Smooth muscle cell (in vitro differentiated cells): ENCODE measurements at regions not wholly inside any gene's neighbourhood (a gene's known extent, or its start where the extent isn't known, plus 50 kb on each side); places are given as distances from the start of the nearest gene placed in this dataset.

Experiments used
- DNase-seq: peaks from one replicate; lab custom pipeline; 2025; ENCODE audit not compliant: unreplicated experiment; lab: John Stamatoyannopoulos, UW
- H2AFZ ChIP-seq: fragments of 200-600 bp; sonication (generic); 2 replicates; pipeline ENCODE4 v1.6.0; 2016; ENCODE audit warnings: antibody characterized with exemption, low read depth, mild to moderate bottlenecking
- H3F3A ChIP-seq: fragments of 200-600 bp; sonication (generic); 2 replicates; pipeline ENCODE4 v1.6.0; 2017; ENCODE audit warnings: antibody characterized with exemption, low read depth
- H3K27ac ChIP-seq: fragments of 200-600 bp; sonication (generic); 2 replicates; pipeline ENCODE4 v1.5.1; 2016; ENCODE audit warnings: low read depth, mild to moderate bottlenecking
- H3K27me3 ChIP-seq: fragments of 200-600 bp; sonication (generic); 2 replicates; pipeline ENCODE4 v1.6.1; 2016; ENCODE audit warnings: low read depth, mild to moderate bottlenecking
- H3K36me3 ChIP-seq: fragments of 200-600 bp; sonication (generic); 2 replicates; pipeline ENCODE4 v1.5.1; 2016; ENCODE audit warnings: low read depth
- H3K4me1 ChIP-seq: fragments of 200-600 bp; sonication (generic); 2 replicates; pipeline ENCODE4 v1.5.1; 2016; ENCODE audit warnings: low read depth
- H3K4me2 ChIP-seq: fragments of 200-600 bp; sonication (generic); 2 replicates; pipeline ENCODE4 v1.6.0; 2016; ENCODE audit warnings: mild to moderate bottlenecking
- H3K4me3 ChIP-seq: fragments of 200-600 bp; sonication (generic); 2 replicates; pipeline ENCODE4 v1.5.1; 2016; ENCODE audit warnings: mild to moderate bottlenecking
- H3K79me2 ChIP-seq: fragments of 200-600 bp; sonication (generic); 2 replicates; pipeline ENCODE4 v1.6.0; 2016; ENCODE audit warnings: low read depth, mild to moderate bottlenecking
- H3K9ac ChIP-seq: fragments of 200-600 bp; sonication (generic); 2 replicates; pipeline ENCODE4 v1.6.0; 2016; ENCODE audit warnings: low read depth
- H3K9me3 ChIP-seq: fragments of 200-600 bp; sonication (generic); replicated peaks from 2 replicates; pipeline ENCODE4 v1.5.1; 2016; ENCODE audit warnings: low read depth
- H4K20me1 ChIP-seq: fragments of 200-600 bp; sonication (generic); 2 replicates; pipeline ENCODE4 v1.6.0; 2016; ENCODE audit warnings: low read depth
- WGBS: methylation state at CpG from one replicate; pipeline ENCODE4 v1.1.7; 2016; ENCODE audit warnings: low lambda C conversion rate; 5-methylcytosine and 5-hydroxymethylcytosine counted together
- TF ChIP-seq, protein P1 (sequence below): fragments of 200-600 bp; sonication (generic); IDR thresholded peaks from 2 replicates; pipeline ENCODE4 v1.5.1; 2017; ENCODE audit warnings: borderline replicate concordance, mild to moderate bottlenecking, antibody characterized with exemption; ENCODE audit not compliant: insufficient read depth, poor library complexity, severe bottlenecking

GRCh38 chr22:25357606-25358420 is 138.4 kb downstream of the CRYBB2 start:
- H3K4me3 ChIP-seq = no peak overlapping the region
- H3K36me3 ChIP-seq = no peaks in the 10 kb centered on the region
- 92% methylated on average over 7 of the region's 7 CpGs for WGBS
- no peak overlapping the region for H3K27ac ChIP-seq
- H3K9ac ChIP-seq = no peak overlapping the region
- no peak overlapping the region for H2AFZ ChIP-seq
- no peaks in the 10 kb centered on the region for H3F3A ChIP-seq
- H3K27me3 ChIP-seq = no peaks in the 10 kb centered on the region
- peaks cover 16% of the 10 kb centered on the region for H4K20me1 ChIP-seq
- no peaks in the 10 kb centered on the region for H3K79me2 ChIP-seq
- TF ChIP-seq, protein P1, sequence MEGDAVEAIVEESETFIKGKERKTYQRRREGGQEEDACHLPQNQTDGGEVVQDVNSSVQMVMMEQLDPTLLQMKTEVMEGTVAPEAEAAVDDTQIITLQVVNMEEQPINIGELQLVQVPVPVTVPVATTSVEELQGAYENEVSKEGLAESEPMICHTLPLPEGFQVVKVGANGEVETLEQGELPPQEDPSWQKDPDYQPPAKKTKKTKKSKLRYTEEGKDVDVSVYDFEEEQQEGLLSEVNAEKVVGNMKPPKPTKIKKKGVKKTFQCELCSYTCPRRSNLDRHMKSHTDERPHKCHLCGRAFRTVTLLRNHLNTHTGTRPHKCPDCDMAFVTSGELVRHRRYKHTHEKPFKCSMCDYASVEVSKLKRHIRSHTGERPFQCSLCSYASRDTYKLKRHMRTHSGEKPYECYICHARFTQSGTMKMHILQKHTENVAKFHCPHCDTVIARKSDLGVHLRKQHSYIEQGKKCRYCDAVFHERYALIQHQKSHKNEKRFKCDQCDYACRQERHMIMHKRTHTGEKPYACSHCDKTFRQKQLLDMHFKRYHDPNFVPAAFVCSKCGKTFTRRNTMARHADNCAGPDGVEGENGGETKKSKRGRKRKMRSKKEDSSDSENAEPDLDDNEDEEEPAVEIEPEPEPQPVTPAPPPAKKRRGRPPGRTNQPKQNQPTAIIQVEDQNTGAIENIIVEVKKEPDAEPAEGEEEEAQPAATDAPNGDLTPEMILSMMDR = no peak
- no peak overlapping the region for H3K4me2 ChIP-seq
- no peaks in the 10 kb centered on the region for H3K4me1 ChIP-seq
- no peaks in the 10 kb centered on the region for H3K9me3 ChIP-seq
- no peak for DNase-seq

DNA sequence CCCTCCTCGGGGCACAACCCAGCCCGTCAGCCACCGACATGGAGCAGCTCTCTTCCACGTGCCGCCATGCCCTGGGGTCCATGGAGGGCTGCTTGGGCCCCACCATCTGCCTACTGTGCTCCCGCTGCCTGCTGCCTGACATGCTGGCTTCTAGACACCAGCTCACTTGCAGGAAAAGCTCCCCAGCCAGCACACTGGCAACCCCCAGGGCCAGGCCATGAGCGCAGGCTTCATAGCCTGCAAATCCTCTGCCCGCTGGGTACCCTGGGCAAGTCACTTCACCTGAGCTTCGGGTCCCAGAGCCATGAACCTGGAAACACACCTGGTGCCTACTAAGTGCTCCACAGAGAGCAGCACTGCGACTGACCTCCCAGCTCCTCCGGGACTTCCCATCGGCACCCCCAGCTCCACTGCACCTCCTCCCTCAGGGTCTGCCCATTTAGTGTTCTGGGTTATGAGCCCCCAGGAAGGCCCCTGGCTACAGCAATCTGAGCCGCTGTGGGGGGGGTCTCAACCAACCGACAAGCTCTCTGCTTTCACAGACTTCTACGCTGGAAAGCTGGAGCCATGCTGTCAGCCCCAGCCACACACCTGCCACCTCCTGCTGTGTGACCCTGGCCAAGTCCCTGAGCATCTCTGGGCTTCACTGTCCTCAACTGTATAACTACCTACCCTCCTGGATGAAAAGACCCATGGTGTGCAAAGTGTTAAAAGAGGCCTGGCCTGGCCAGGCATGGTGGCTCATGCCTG is 139.2 kb downstream of the CRYBB2 start:
- no peaks in the 10 kb centered on the region for H3K79me2 ChIP-seq
- no peak overlapping the region for H2AFZ ChIP-seq
- no peak overlapping the region for H3K27ac ChIP-seq
- no peaks in the 10 kb centered on the region for H3F3A ChIP-seq
- peaks cover 17% of the 10 kb centered on the region for H4K20me1 ChIP-seq
- H3K4me1 ChIP-seq = no peaks in the 10 kb centered on the region
- H3K4me2 ChIP-seq = no peak overlapping the region
- no peak overlapping the region for H3K9ac ChIP-seq
- H3K36me3 ChIP-seq = no peaks in the 10 kb centered on the region
- TF ChIP-seq, protein P1 = no peak
- no peaks in the 10 kb centered on the region for H3K9me3 ChIP-seq
- no peak overlapping the region for H3K4me3 ChIP-seq
- H3K27me3 ChIP-seq = no peaks in the 10 kb centered on the region
- WGBS = 99% methylated on average over 15 of the region's 15 CpGs
- no peak for DNase-seq

DNA sequence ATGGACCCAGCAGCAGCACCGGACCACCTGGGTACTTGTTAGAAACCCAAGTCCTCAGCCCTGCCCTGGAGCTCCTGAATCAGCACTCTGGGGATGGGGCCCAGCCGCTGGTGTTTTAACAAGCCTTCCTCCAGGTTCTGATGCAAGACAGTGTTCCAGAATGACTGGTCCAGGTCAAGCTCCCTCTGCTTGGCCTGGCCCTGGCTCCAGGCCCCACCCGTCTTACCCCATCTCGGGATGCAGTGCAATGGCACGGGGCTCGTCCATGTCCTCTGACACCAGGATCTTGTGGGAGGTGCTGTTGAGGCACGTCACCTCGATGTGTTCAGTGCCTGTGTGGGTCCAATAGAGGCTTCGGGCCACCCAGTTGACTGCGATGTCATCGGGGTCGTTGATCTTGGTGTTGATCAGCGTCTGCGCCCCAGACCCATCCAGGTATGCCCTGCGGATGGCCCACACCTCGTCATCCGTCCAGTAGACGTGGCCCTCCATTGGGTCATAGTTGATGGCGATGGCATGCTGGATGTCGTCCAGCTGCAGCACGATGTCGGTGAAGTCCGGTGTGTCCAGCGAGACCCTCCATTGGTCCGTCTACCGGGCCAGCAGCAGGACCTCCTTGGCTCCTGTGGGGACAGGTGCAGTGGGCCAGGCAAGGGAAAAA is 140.3 kb downstream of the CRYBB2 start:
- TF ChIP-seq, protein P1 = no peak
- Histone ChIP-seq H3K9me3 (no peaks in the 10 kb centered on the region), H2AFZ (no peak overlapping the region), H3K9ac (no peak overlapping the region), H4K20me1 (peaks cover 17% of the 10 kb centered on the region), H3K36me3 (no peaks in the 10 kb centered on the region), H3F3A (no peaks in the 10 kb centered on the region), H3K4me1 (no peaks in the 10 kb centered on the region), H3K27me3 (no peaks in the 10 kb centered on the region), H3K27ac (no peak overlapping the region), H3K4me3 (no peak overlapping the region), H3K4me2 (no peak overlapping the region), H3K79me2 (no peaks in the 10 kb centered on the region)
- 98% methylated on average over 26 of the region's 26 CpGs for WGBS
- no peak for DNase-seq
